CD8-positive, alpha-beta memory T cell (primary cell): ENCODE measurements at regions not wholly inside any gene's neighbourhood (a gene's known extent, or its start where the extent isn't known, plus 50 kb on each side); places are given as distances from the start of the nearest gene placed in this dataset.
A peak's percentile ranks its signal among the peaks of the same experiment; 100 is the strongest.

Experiments used
- CTCF ChIA-PET: fragments of 350-600 bp; sonication (Branson Sonifier 250); formaldehyde crosslinking; loops from one replicate; lab custom pipeline; 2021; ENCODE audit warnings: antibody characterized with exemption; lab: Charles Lee
- POLR2A ChIA-PET: fragments of 350-600 bp; sonication (Branson Sonifier 250); formaldehyde crosslinking; loops from one replicate; lab custom pipeline; 2021; ENCODE audit warnings: antibody characterized with exemption; lab: Charles Lee
- DNase-seq, 5 donors: peaks; one replicate each; pipeline versions ENCODE4 v3.0.0 to v3.0.0-alpha.2; 2020 to 2022; ENCODE audit warnings: mixed read lengths in 1 of 5
- H3K27ac ChIP-seq: one replicate; pipeline ENCODE4 v1.7.0; 2013; ENCODE audit warnings: low read depth, mild to moderate bottlenecking, low read length, moderate library complexity
- H3K27me3 ChIP-seq: 2 replicates; pipeline ENCODE4 v1.7.0; 2013; ENCODE audit warnings: low read length, mild to moderate bottlenecking; ENCODE audit not compliant: insufficient read depth, poor library complexity, severe bottlenecking
- H3K36me3 ChIP-seq: 2 replicates; pipeline ENCODE4 v1.7.0; 2013; ENCODE audit warnings: mild to moderate bottlenecking, low read length, moderate library complexity; ENCODE audit not compliant: insufficient read depth
- H3K4me1 ChIP-seq: 2 replicates; pipeline ENCODE4 v1.7.0; 2013; ENCODE audit warnings: mild to moderate bottlenecking, low read length, moderate library complexity; ENCODE audit not compliant: insufficient read depth
- H3K4me3 ChIP-seq: 2 replicates; pipeline ENCODE4 v1.7.0; 2013; ENCODE audit warnings: mild to moderate bottlenecking, low read length
- H3K9me3 ChIP-seq: 2 replicates; pipeline ENCODE4 v1.7.0; 2013; ENCODE audit warnings: mild to moderate bottlenecking, low read length
- H3K27ac Mint-ChIP-seq, 8 donors: one replicate each; pipeline ENCODE4 v1.8.0; 2020 to 2021; ENCODE audit warnings: mixed read lengths in 8 of 8, mild to moderate bottlenecking in 6 of 8, inconsistent platforms in 3 of 8, moderate library complexity in 3 of 8
- H3K27me3 Mint-ChIP-seq, 2 donors: one replicate each; pipeline ENCODE4 v1.8.0; 2020 to 2021; ENCODE audit warnings: mixed read lengths in 2 of 2, mild to moderate bottlenecking in 1 of 2, moderate library complexity in 1 of 2
- H3K36me3 Mint-ChIP-seq, 3 donors: one replicate each; pipeline ENCODE4 v1.8.0; 2020 to 2021; ENCODE audit warnings: mixed read lengths in 3 of 3, inconsistent platforms in 1 of 3, mild to moderate bottlenecking in 1 of 3
- H3K4me1 Mint-ChIP-seq, 3 donors: one replicate each; pipeline ENCODE4 v1.8.0; 2020 to 2021; ENCODE audit warnings: mixed read lengths in 3 of 3, inconsistent platforms in 1 of 3, mild to moderate bottlenecking in 1 of 3
- H3K4me3 Mint-ChIP-seq, 7 donors: one replicate each; pipeline ENCODE4 v1.8.0; 2020 to 2021; ENCODE audit warnings: mixed read lengths in 7 of 7, mild to moderate bottlenecking in 6 of 7, moderate library complexity in 4 of 7, inconsistent platforms in 2 of 7
- H3K9me3 Mint-ChIP-seq, 5 donors: one replicate each; pipeline ENCODE4 v1.8.0; 2020 to 2022; ENCODE audit warnings: mixed read lengths in 5 of 5, mild to moderate bottlenecking in 3 of 5, moderate library complexity in 2 of 5, inconsistent platforms in 1 of 5

DNA sequence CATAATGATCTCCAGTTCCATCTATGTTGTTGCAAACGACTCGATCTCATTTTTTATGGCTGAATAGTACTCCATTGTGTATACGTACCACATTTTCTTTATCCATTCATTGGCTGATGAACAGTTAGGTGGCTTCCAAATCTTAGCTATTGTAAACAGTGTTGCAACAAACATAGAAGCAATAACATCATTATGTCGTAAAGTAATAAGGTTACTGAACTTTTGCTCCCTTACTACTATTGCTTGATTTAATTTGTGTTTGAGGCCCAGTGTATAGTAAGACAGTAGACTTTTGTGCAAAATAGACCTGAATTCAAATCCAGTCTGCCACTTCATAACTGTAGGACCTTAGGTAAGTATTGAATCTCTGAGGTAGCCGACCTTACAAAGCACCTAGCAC, 200.1 kb upstream of the CELF2 start:
- Mint-ChIP-seq H3K9me3 (no peaks in the 10 kb centered on the region), H3K4me3 (no peak overlapping the region)
- CTCF ChIA-PET = no interaction called here

GRCh38 chr10:10818082-10818481, 199.6 kb upstream of the CELF2 start:
- H3K4me3 Mint-ChIP-seq = no peak overlapping the region
- no peak for DNase-seq
- peaks cover 14 to 29% of the 10 kb centered on the region in 2 donors for H3K27me3 Mint-ChIP-seq
- H3K4me3 ChIP-seq = no peak overlapping the region
- H3K27me3 ChIP-seq = no peaks in the 10 kb centered on the region
- no peak overlapping the region for H3K27ac ChIP-seq
- CTCF ChIA-PET = no interaction called here
- no peak overlapping the region for H3K27ac Mint-ChIP-seq
- POLR2A ChIA-PET = no interaction called here
- H3K9me3 Mint-ChIP-seq = no peaks in the 10 kb centered on the region
- no peaks in the 10 kb centered on the region for H3K4me1 Mint-ChIP-seq
- no peaks in the 10 kb centered on the region for H3K36me3 ChIP-seq
- no peaks in the 10 kb centered on the region for H3K9me3 ChIP-seq
- H3K36me3 Mint-ChIP-seq = no peaks in the 10 kb centered on the region
- H3K4me1 ChIP-seq = no peaks in the 10 kb centered on the region

More for the DNA sequence above, 200.1 kb upstream of the CELF2 start:
- Histone ChIP-seq H3K36me3 (no peaks in the 10 kb centered on the region), H3K4me1 (no peaks in the 10 kb centered on the region), H3K27ac (no peak overlapping the region), H3K4me3 (no peak overlapping the region), H3K9me3 (no peaks in the 10 kb centered on the region), H3K27me3 (no peaks in the 10 kb centered on the region)
- Mint-ChIP-seq H3K27ac (no peak overlapping the region), H3K27me3 (peaks cover 14 to 33% of the 10 kb centered on the region in 2 donors), H3K36me3 (no peaks in the 10 kb centered on the region), H3K4me1 (no peaks in the 10 kb centered on the region)
- POLR2A ChIA-PET = no interaction called here
- DNase-seq = no peak

DNA sequence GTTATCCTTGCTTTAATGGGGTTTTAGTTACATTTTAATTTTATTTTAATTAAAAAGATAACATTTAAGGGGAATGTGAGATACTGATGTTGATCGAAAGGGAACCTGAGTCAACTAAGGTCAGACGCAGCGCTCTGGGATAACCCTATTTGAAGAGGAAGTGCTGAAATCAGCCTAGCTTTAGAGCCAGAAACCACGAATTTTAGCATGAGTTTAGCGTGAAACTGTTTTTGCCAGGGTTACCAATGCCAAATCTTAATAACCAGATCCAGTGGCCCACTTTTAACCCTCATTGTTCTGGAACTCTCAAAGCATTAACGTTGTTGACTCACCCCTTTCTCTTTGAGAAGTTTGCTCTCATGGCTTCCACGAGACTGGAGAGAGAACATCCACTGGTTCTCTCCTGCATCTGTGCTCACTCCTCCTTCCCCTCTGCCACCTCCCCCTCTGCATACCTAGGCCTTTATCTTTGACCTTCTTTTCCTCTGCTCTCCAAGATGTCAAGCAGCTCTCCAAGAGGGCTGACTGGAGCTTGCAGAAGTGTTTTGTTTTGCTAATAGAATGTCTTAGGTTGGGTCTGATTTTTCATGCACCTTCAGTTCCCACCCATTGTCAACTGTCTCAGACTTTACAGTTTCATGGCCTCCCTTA, 198.3 kb upstream of the CELF2 start:
- no peaks in the 10 kb centered on the region for H3K4me1 Mint-ChIP-seq
- H3K27ac Mint-ChIP-seq = peak overlapping the region in 1 of 8 donors; percentile 65
- H3K27me3 ChIP-seq = no peaks in the 10 kb centered on the region
- H3K9me3 Mint-ChIP-seq = no peaks in the 10 kb centered on the region
- no peaks in the 10 kb centered on the region for H3K36me3 ChIP-seq
- no peak overlapping the region for H3K27ac ChIP-seq
- H3K27me3 Mint-ChIP-seq = peaks cover 14 to 29% of the 10 kb centered on the region in 2 donors
- H3K4me3 Mint-ChIP-seq = no peak overlapping the region
- no peaks in the 10 kb centered on the region for H3K4me1 ChIP-seq
- DNase-seq = no peak
- CTCF ChIA-PET = no interaction called here
- no peaks in the 10 kb centered on the region for H3K36me3 Mint-ChIP-seq
- no peak overlapping the region for H3K4me3 ChIP-seq
- H3K9me3 ChIP-seq = no peaks in the 10 kb centered on the region
- POLR2A ChIA-PET = no interaction called here

- CTCF ChIA-PET = no interaction called here
- Histone ChIP-seq H3K27ac (no peak overlapping the region), H3K27me3 (no peaks in the 10 kb centered on the region), H3K9me3 (no peaks in the 10 kb centered on the region), H3K4me3 (no peak overlapping the region), H3K4me1 (no peaks in the 10 kb centered on the region), H3K36me3 (no peaks in the 10 kb centered on the region)
- no peaks in the 10 kb centered on the region for H3K36me3 Mint-ChIP-seq
- H3K4me3 Mint-ChIP-seq = no peak overlapping the region
- no peak overlapping the region for H3K27ac Mint-ChIP-seq
- peaks cover 5 to 40% of the 10 kb centered on the region in 2 donors for H3K27me3 Mint-ChIP-seq
- no peaks in the 10 kb centered on the region for H3K9me3 Mint-ChIP-seq
- POLR2A ChIA-PET = no interaction called here
- DNase-seq = no peak
- H3K4me1 Mint-ChIP-seq = no peaks in the 10 kb centered on the region
Measured at GRCh38 chr10:10821926-10822325, 195.7 kb upstream of the CELF2 start.

DNA sequence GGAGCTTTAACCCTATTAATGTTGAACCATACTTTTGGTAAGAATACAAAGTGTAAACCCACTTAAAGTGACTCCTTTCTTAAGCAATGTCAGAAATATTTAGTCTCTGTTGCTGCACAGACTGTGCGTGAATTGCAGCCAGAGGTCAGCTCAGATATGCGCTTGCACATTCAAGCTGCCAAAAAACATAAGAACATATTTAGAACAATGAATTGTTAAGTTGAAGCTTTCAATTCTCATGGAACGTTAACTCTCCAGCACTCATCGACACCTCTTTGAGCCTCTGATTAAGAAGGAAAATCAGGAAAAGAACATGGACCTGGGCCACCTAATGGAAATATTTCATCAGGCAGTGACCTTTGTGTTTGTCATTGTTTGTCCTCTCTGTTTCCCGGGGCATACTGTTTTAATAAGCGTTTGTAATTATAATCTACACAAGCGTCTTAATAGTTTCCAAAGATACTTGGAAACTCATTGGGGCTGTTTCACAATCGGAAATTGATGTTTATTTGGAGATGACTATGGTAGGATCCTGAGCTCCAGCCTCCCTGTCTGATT, 193.0 kb upstream of the CELF2 start:
- Histone ChIP-seq H3K9me3 (no peaks in the 10 kb centered on the region), H3K4me3 (no peak overlapping the region), H3K27me3 (no peaks in the 10 kb centered on the region), H3K27ac (no peak overlapping the region), H3K4me1 (no peaks in the 10 kb centered on the region), H3K36me3 (no peaks in the 10 kb centered on the region)
- Mint-ChIP-seq H3K36me3 (no peaks in the 10 kb centered on the region), H3K9me3 (no peaks in the 10 kb centered on the region), H3K27ac (no peak overlapping the region), H3K4me3 (no peak overlapping the region), H3K27me3 (peaks cover 3 to 48% of the 10 kb centered on the region in 2 donors), H3K4me1 (no peaks in the 10 kb centered on the region)
- POLR2A ChIA-PET = no interaction called here
- CTCF ChIA-PET = no interaction called here
- no peak for DNase-seq

DNA sequence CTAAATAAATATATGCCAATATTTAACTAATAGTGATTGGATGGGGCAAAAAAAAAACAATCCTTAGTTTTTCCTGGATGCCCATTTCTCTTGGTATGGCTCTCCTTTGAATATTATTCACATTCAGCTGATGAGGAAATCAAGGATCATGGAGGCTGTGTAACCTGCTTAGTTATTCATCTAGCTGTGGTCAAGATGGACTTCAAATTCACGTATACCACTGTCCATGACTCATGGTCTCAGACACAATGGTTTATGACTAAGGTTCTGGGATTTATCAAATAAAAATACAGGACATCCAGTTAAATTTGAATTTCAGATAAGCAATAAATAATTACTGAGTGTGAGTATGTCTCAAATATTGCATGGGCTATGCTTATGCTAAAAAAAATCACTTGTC, 191.5 kb upstream of the CELF2 start:
- H3K4me3 Mint-ChIP-seq = no peak overlapping the region
- no peaks in the 10 kb centered on the region for H3K9me3 Mint-ChIP-seq
- POLR2A ChIA-PET = no interaction called here
- Histone ChIP-seq H3K4me3 (no peak overlapping the region), H3K36me3 (no peaks in the 10 kb centered on the region), H3K9me3 (no peaks in the 10 kb centered on the region), H3K27ac (no peak overlapping the region), H3K4me1 (no peaks in the 10 kb centered on the region), H3K27me3 (no peaks in the 10 kb centered on the region)
- H3K27me3 Mint-ChIP-seq = peaks cover 2 to 36% of the 10 kb centered on the region in 2 donors
- CTCF ChIA-PET = no interaction called here
- H3K27ac Mint-ChIP-seq = no peak overlapping the region
- no peaks in the 10 kb centered on the region for H3K36me3 Mint-ChIP-seq
- no peak for DNase-seq
- no peaks in the 10 kb centered on the region for H3K4me1 Mint-ChIP-seq

- ChIA-PET CTCF (no interaction called here), POLR2A (no interaction called here)
- Mint-ChIP-seq H3K4me3 (no peak overlapping the region), H3K36me3 (no peaks in the 10 kb centered on the region), H3K27me3 (peaks cover 0 to 30% of the 10 kb centered on the region in 2 donors), H3K27ac (no peak overlapping the region), H3K9me3 (no peaks in the 10 kb centered on the region), H3K4me1 (no peaks in the 10 kb centered on the region)
- H3K27ac ChIP-seq = no peak overlapping the region
- H3K9me3 ChIP-seq = no peaks in the 10 kb centered on the region
- H3K4me1 ChIP-seq = no peaks in the 10 kb centered on the region
- DNase-seq = no peak
- no peak overlapping the region for H3K4me3 ChIP-seq
- no peaks in the 10 kb centered on the region for H3K27me3 ChIP-seq
- H3K36me3 ChIP-seq = no peaks in the 10 kb centered on the region
Measured at GRCh38 chr10:10828623-10829022, 189.0 kb upstream of the CELF2 start.

- ChIA-PET CTCF (no interaction called here), POLR2A (no interaction called here)
- Histone ChIP-seq H3K36me3 (no peaks in the 10 kb centered on the region), H3K4me3 (no peak overlapping the region), H3K9me3 (no peaks in the 10 kb centered on the region), H3K4me1 (no peaks in the 10 kb centered on the region), H3K27me3 (no peaks in the 10 kb centered on the region), H3K27ac (no peak overlapping the region)
- Mint-ChIP-seq H3K36me3 (no peaks in the 10 kb centered on the region), H3K4me1 (no peaks in the 10 kb centered on the region), H3K4me3 (no peak overlapping the region), H3K27ac (no peak overlapping the region), H3K9me3 (no peaks in the 10 kb centered on the region), H3K27me3 (peaks cover 0 to 22% of the 10 kb centered on the region in 2 donors)
- DNase-seq = no peak
Measured at GRCh38 chr10:10829576-10829975, 188.1 kb upstream of the CELF2 start.
